ENCODE measurements at regions not wholly inside any gene's neighbourhood (a gene's known extent, or its start where the extent isn't known, plus 50 kb on each side); places are given as distances from the start of the nearest gene placed in this dataset.

GRCh38 chr5:158618256-158618655, 481.5 kb downstream of the EBF1 start:
- Histone ChIP-seq H3K4me1 (peaks cover 15% of the 10 kb centered on the region in 2 donors), H3K9me3 (no peaks in the 10 kb centered on the region), H3K4me3 (replicated peaks in 1 of 3) (no peak overlapping the region), H3K27me3 (no peaks in the 10 kb centered on the region), H3K27ac (no peak overlapping the region), H3K36me3 (no peaks in the 10 kb centered on the region)
- 66 to 68% methylated on average over 2 of the region's 2 CpGs for WGBS, 2 donors
- intact Hi-C loops (cut with DNase I) = no loop called here
- DNase-seq = no peak
- TF ChIP-seq POLR2A (IDR thresholded peaks at IDR 0.05) (no peak), CTCF (IDR thresholded peaks at IDR 0.05) (no peak)

GRCh38 chr5:158616707-158617106, 483.0 kb downstream of the EBF1 start:
- TF ChIP-seq CTCF (IDR thresholded peaks at IDR 0.05) = no peak
- TF ChIP-seq POLR2A (IDR thresholded peaks at IDR 0.05) = no peak
- intact Hi-C loops (cut with DNase I) = no loop called here
- no peak overlapping the region for H3K27ac ChIP-seq

GRCh38 chr5:158614951-158615350, 484.8 kb downstream of the EBF1 start:
- H3K4me3 ChIP-seq (replicated peaks in 1 of 3) = no peak overlapping the region
- WGBS, 2 donors = 77 to 84% methylated on average over 2 of the region's 2 CpGs
- H3K9me3 ChIP-seq = no peaks in the 10 kb centered on the region
- peaks cover 15% of the 10 kb centered on the region in 2 donors for H3K4me1 ChIP-seq
- TF ChIP-seq POLR2A (IDR thresholded peaks at IDR 0.05) (no peak), CTCF (IDR thresholded peaks at IDR 0.05) (no peak)
- H3K27ac ChIP-seq = no peak overlapping the region
- no peaks in the 10 kb centered on the region for H3K36me3 ChIP-seq
- no peaks in the 10 kb centered on the region for H3K27me3 ChIP-seq
- intact Hi-C loops (cut with DNase I) = no loop called here
- DNase-seq = no peak

More at GRCh38 chr5:158616707-158617106, 483.0 kb downstream of the EBF1 start:
- Histone ChIP-seq H3K36me3 (no peaks in the 10 kb centered on the region), H3K4me3 (replicated peaks in 1 of 3) (no peak overlapping the region), H3K27me3 (no peaks in the 10 kb centered on the region), H3K4me1 (peaks cover 15% of the 10 kb centered on the region in 2 donors), H3K9me3 (no peaks in the 10 kb centered on the region)
- no peak for DNase-seq

- intact Hi-C loops (cut with DNase I) = no loop called here
- Histone ChIP-seq H3K27me3 (no peaks in the 10 kb centered on the region), H3K9me3 (no peaks in the 10 kb centered on the region), H3K4me3 (replicated peaks in 1 of 3) (no peak overlapping the region), H3K4me1 (no peaks in the 10 kb centered on the region), H3K27ac (no peak overlapping the region), H3K36me3 (no peaks in the 10 kb centered on the region)
- TF ChIP-seq POLR2A (IDR thresholded peaks at IDR 0.05) (no peak), CTCF (IDR thresholded peaks at IDR 0.05) (no peak)
- DNase-seq = no peak
- WGBS, 2 donors = 78 to 84% methylated on average over 4 of the region's 4 CpGs
Measured at GRCh38 chr5:158611581-158611980, 488.1 kb downstream of the EBF1 start.

GRCh38 chr5:158610051-158610415, 489.7 kb downstream of the EBF1 start:
- no peak for TF ChIP-seq POLR2A (IDR thresholded peaks at IDR 0.05)
- TF ChIP-seq CTCF (IDR thresholded peaks at IDR 0.05) = no peak
- Histone ChIP-seq H3K27ac (no peak overlapping the region), H3K27me3 (no peaks in the 10 kb centered on the region), H3K36me3 (no peaks in the 10 kb centered on the region), H3K4me3 (replicated peaks in 1 of 3) (no peak overlapping the region), H3K9me3 (no peaks in the 10 kb centered on the region), H3K4me1 (no peaks in the 10 kb centered on the region)
- 84 to 96% methylated on average over 2 of the region's 2 CpGs for WGBS, 2 donors
- intact Hi-C loops (cut with DNase I) = no loop called here
- no peak for DNase-seq

Data from thyroid gland (tissue), 4 donors.